ENCODE measurements at regions not wholly inside any gene's neighbourhood (a gene's known extent, or its start where the extent isn't known, plus 50 kb on each side); places are given as distances from the start of the nearest gene placed in this dataset.

DNA sequence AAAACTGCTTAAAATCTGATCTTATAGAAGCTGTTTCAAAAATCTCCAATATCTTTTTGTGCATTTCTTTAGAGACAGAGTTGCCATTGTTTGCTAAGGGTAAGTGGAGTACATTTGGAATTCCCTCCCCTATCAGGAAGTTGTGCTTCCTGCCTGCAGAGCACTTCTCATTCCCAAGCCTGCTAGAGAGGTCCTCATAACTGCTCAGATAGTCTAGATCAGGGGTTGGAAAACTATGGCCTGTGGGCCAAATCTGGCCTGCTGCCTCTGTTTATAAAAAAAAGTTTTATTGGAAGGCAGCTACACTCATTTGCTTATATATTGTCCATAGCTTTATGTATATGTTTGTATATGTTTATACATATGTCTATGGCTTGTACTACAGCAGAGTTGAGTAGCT lies 333.7 kb upstream of the PROK2 start:
- Mint-ChIP-seq H3K36me3 (ENCODE audit: insufficient read depth in 1 of 3, low read depth in 3 of 3) (no peaks in the 10 kb centered on the region; a peak in 1 of 7 replicates), H3K4me3 (no peak overlapping the region), H3K27ac (no peak overlapping the region), H3K4me1 (peaks cover 5 to 6% of the 10 kb centered on the region in 2 experiments), H3K9me3 (no peaks in the 10 kb centered on the region), H3K27me3 (ENCODE audit: low read depth) (no peaks in the 10 kb centered on the region)
- no peak overlapping the region for H2BK12ac ChIP-seq (ENCODE audit: insufficient read length, low read depth, low read length)
- no peak overlapping the region for H3K27ac ChIP-seq (ENCODE audit: insufficient read length, low read depth, low read length)
- no peak overlapping the region for H3K9ac ChIP-seq (ENCODE audit: extremely low read depth, insufficient read length, low read length)
- H3K79me1 ChIP-seq (ENCODE audit: insufficient read depth, low read depth, low read length, poor library complexity, severe bottlenecking), result no peaks in the 10 kb centered on the region
- no peaks in the 10 kb centered on the region for H3K79me2 ChIP-seq (ENCODE audit: insufficient read depth, low read length)
- H4K20me1 ChIP-seq (ENCODE audit: control insufficient read depth, insufficient read depth, insufficient read length), result no peaks in the 10 kb centered on the region
- H3T11ph ChIP-seq (ENCODE audit: low read length), result no peak overlapping the region
- no peak overlapping the region for H3K56ac ChIP-seq (ENCODE audit: insufficient read length, low read depth, low read length)
- H4K91ac ChIP-seq (ENCODE audit: insufficient read length, low read depth, low read length), result no peak overlapping the region
- H2BK5ac ChIP-seq (ENCODE audit: insufficient read length, low read length), result no peak overlapping the region
- no peak overlapping the region for H4K5ac ChIP-seq (ENCODE audit: insufficient read length, low read depth, low read length)
- H2AFZ ChIP-seq (ENCODE audit: low read length), result no peak overlapping the region
- no peaks in the 10 kb centered on the region for H3K23me2 ChIP-seq (ENCODE audit: insufficient read length, low read depth, low read length, poor library complexity, severe bottlenecking)
- H2AK5ac ChIP-seq (ENCODE audit: insufficient read length, low read length), result no peak overlapping the region
- no peak overlapping the region for H3K4ac ChIP-seq (ENCODE audit: low read depth, low read length)
- no peak overlapping the region for H2BK15ac ChIP-seq (ENCODE audit: low read depth, low read length)
- no peaks in the 10 kb centered on the region for H3K9me3 ChIP-seq (ENCODE audit: control insufficient read depth, low read depth, low read length)
- no peak overlapping the region for H3K4me2 ChIP-seq (ENCODE audit: insufficient read depth, insufficient read length, low read length)
- TF ChIP-seq CTCF (conservative IDR thresholded peaks at IDR 0.05), result no peak
- no peak overlapping the region for H3K23ac ChIP-seq (ENCODE audit: insufficient read length, low read depth, low read length)
- no peak overlapping the region for H4K8ac ChIP-seq (replicated peaks; ENCODE audit: insufficient read length, low read depth, low read length)
- H3K18ac ChIP-seq (ENCODE audit: insufficient read length, low read depth, low read length), result no peak overlapping the region
- H3K27me3 ChIP-seq (ENCODE audit: insufficient read depth, low read length), result no peaks in the 10 kb centered on the region
- DNase-seq, result no peak
- no peak overlapping the region for H2BK120ac ChIP-seq (ENCODE audit: low read depth, low read length, poor library complexity, severe bottlenecking)
- no peaks in the 10 kb centered on the region for H3K4me1 ChIP-seq (ENCODE audit: insufficient read depth, low read length)
- H2BK20ac ChIP-seq (ENCODE audit: low read depth, low read length, poor library complexity, severe bottlenecking), result no peak overlapping the region
- no peak overlapping the region for H3K14ac ChIP-seq (ENCODE audit: insufficient read depth, low read length)

Measured in H9 (cell line).